ENCODE measurements at regions not wholly inside any gene's neighbourhood (a gene's known extent, or its start where the extent isn't known, plus 50 kb on each side); places are given as distances from the start of the nearest gene placed in this dataset.

- ATAC-seq (replicated peaks), result no peak
- Mint-ChIP-seq H3K4me3 (no peak overlapping the region), H3K9me3 (peaks cover 14 to 26% of the 10 kb centered on the region in 2 donors), H3K36me3 (ENCODE audit: insufficient read depth) (no peaks in the 10 kb centered on the region), H3K27ac (no peak overlapping the region), H3K27me3 (no peaks in the 10 kb centered on the region), H3K4me1 (ENCODE audit: low read depth in 2 of 2) (no peaks in the 10 kb centered on the region)
- DNase-seq, result no peak
Measured at GRCh38 chr13:63438951-63439350, 2023.3 kb upstream of the PCDH20 start.

- Mint-ChIP-seq H3K4me1 (ENCODE audit: low read depth in 2 of 2) (no peaks in the 10 kb centered on the region), H3K27ac (no peak overlapping the region), H3K27me3 (no peaks in the 10 kb centered on the region), H3K4me3 (no peak overlapping the region), H3K9me3 (peaks cover 10 to 18% of the 10 kb centered on the region in 2 donors), H3K36me3 (ENCODE audit: insufficient read depth) (no peaks in the 10 kb centered on the region)
- DNase-seq, result no peak
- ATAC-seq (replicated peaks), result no peak
Measured at GRCh38 chr13:63436325-63436668, 2020.6 kb upstream of the PCDH20 start.

- Mint-ChIP-seq H3K27me3 (no peaks in the 10 kb centered on the region), H3K4me1 (ENCODE audit: low read depth in 2 of 2) (no peaks in the 10 kb centered on the region), H3K9me3 (peaks cover 10 to 18% of the 10 kb centered on the region in 2 donors), H3K36me3 (ENCODE audit: insufficient read depth) (no peaks in the 10 kb centered on the region), H3K27ac (no peak overlapping the region), H3K4me3 (no peak overlapping the region)
- DNase-seq (no peak), ATAC-seq (replicated peaks) (no peak)
Measured at GRCh38 chr13:63435667-63436324, 2020.1 kb upstream of the PCDH20 start.

GRCh38 chr13:63433546-63434150 lies 2018.0 kb upstream of the PCDH20 start:
- no peak overlapping the region for H3K4me3 Mint-ChIP-seq
- peaks cover 3 to 7% of the 10 kb centered on the region in 2 donors for H3K9me3 Mint-ChIP-seq
- no peaks in the 10 kb centered on the region for H3K36me3 Mint-ChIP-seq (ENCODE audit: insufficient read depth)
- no peaks in the 10 kb centered on the region for H3K27me3 Mint-ChIP-seq
- H3K4me1 Mint-ChIP-seq (ENCODE audit: low read depth in 2 of 2), result no peaks in the 10 kb centered on the region
- H3K27ac Mint-ChIP-seq, result no peak overlapping the region
- ATAC-seq (replicated peaks) (no peak), DNase-seq (no peak)

GRCh38 chr13:63427170-63427569 lies 2011.5 kb upstream of the PCDH20 start:
- no peaks in the 10 kb centered on the region for H3K27me3 Mint-ChIP-seq
- peaks cover 5 to 13% of the 10 kb centered on the region in 2 donors for H3K9me3 Mint-ChIP-seq
- DNase-seq, result no peak
- no peak overlapping the region for H3K4me3 Mint-ChIP-seq
- H3K27ac Mint-ChIP-seq, result no peak overlapping the region
- H3K36me3 Mint-ChIP-seq (ENCODE audit: insufficient read depth), result peaks cover 3% of the 10 kb centered on the region
- H3K4me1 Mint-ChIP-seq (ENCODE audit: low read depth in 2 of 2), result no peaks in the 10 kb centered on the region
- no peak for ATAC-seq (replicated peaks)

- Mint-ChIP-seq H3K9me3 (peaks cover 5 to 13% of the 10 kb centered on the region in 2 donors), H3K36me3 (ENCODE audit: insufficient read depth) (peaks cover 3% of the 10 kb centered on the region)
Measured at GRCh38 chr13:63425131-63425530, 2009.5 kb upstream of the PCDH20 start.

GRCh38 chr13:63421123-63421522 lies 2005.5 kb upstream of the PCDH20 start:
- no peak overlapping the region for H3K27ac Mint-ChIP-seq
- H3K4me3 Mint-ChIP-seq, result no peak overlapping the region
- peaks cover 3% of the 10 kb centered on the region for H3K36me3 Mint-ChIP-seq (ENCODE audit: insufficient read depth)
- H3K4me1 Mint-ChIP-seq (ENCODE audit: low read depth in 2 of 2), result no peaks in the 10 kb centered on the region
- ATAC-seq (replicated peaks) (no peak), DNase-seq (no peak)
- H3K9me3 Mint-ChIP-seq, result peaks cover 2 to 6% of the 10 kb centered on the region in 2 donors
- no peaks in the 10 kb centered on the region for H3K27me3 Mint-ChIP-seq

More at GRCh38 chr13:63425131-63425530, 2009.5 kb upstream of the PCDH20 start:
- Mint-ChIP-seq H3K27me3 (no peaks in the 10 kb centered on the region), H3K4me3 (no peak overlapping the region), H3K27ac (no peak overlapping the region), H3K4me1 (ENCODE audit: low read depth in 2 of 2) (no peaks in the 10 kb centered on the region)
- no peak for ATAC-seq (replicated peaks)
- no peak for DNase-seq

- peaks cover 3% of the 10 kb centered on the region for H3K36me3 Mint-ChIP-seq (ENCODE audit: insufficient read depth)
- no peak for DNase-seq
- ATAC-seq (replicated peaks), result no peak
- H3K27ac Mint-ChIP-seq, result no peak overlapping the region
- H3K4me3 Mint-ChIP-seq, result no peak overlapping the region
- H3K9me3 Mint-ChIP-seq, result peaks cover 2 to 6% of the 10 kb centered on the region in 2 donors
- H3K27me3 Mint-ChIP-seq, result no peaks in the 10 kb centered on the region
- H3K4me1 Mint-ChIP-seq (ENCODE audit: low read depth in 2 of 2), result no peaks in the 10 kb centered on the region
Measured at GRCh38 chr13:63420685-63421084, 2005.0 kb upstream of the PCDH20 start.

- no peak for ATAC-seq (replicated peaks)
- H3K27ac Mint-ChIP-seq, result no peak overlapping the region
- H3K36me3 Mint-ChIP-seq (ENCODE audit: insufficient read depth), result no peaks in the 10 kb centered on the region
- no peak overlapping the region for H3K4me3 Mint-ChIP-seq
- no peak for DNase-seq
- peaks cover 0 to 4% of the 10 kb centered on the region in 2 donors for H3K9me3 Mint-ChIP-seq
- no peaks in the 10 kb centered on the region for H3K27me3 Mint-ChIP-seq
- H3K4me1 Mint-ChIP-seq (ENCODE audit: low read depth in 2 of 2), result no peaks in the 10 kb centered on the region
Measured at GRCh38 chr13:63414247-63414646, 1998.6 kb upstream of the PCDH20 start.

- peaks cover 0 to 6% of the 10 kb centered on the region in 2 donors for H3K9me3 Mint-ChIP-seq
- no peaks in the 10 kb centered on the region for H3K27me3 Mint-ChIP-seq
- no peak for ATAC-seq (replicated peaks)
- H3K4me1 Mint-ChIP-seq (ENCODE audit: low read depth in 2 of 2), result no peaks in the 10 kb centered on the region
- H3K27ac Mint-ChIP-seq, result no peak overlapping the region
- H3K36me3 Mint-ChIP-seq (ENCODE audit: insufficient read depth), result no peaks in the 10 kb centered on the region
- no peak for DNase-seq
- H3K4me3 Mint-ChIP-seq, result no peak overlapping the region
Measured at GRCh38 chr13:63409791-63410351, 1994.2 kb upstream of the PCDH20 start.

GRCh38 chr13:63408331-63409189 lies 1992.9 kb upstream of the PCDH20 start:
- no peaks in the 10 kb centered on the region for H3K36me3 Mint-ChIP-seq (ENCODE audit: insufficient read depth)
- ATAC-seq (replicated peaks) (no peak), DNase-seq (no peak)
- H3K4me1 Mint-ChIP-seq (ENCODE audit: low read depth in 2 of 2), result no peaks in the 10 kb centered on the region
- H3K27ac Mint-ChIP-seq, result no peak overlapping the region
- H3K4me3 Mint-ChIP-seq, result no peak overlapping the region
- no peaks in the 10 kb centered on the region for H3K27me3 Mint-ChIP-seq
- H3K9me3 Mint-ChIP-seq, result peaks cover under 1 to 7% of the 10 kb centered on the region in 2 donors

- H3K27ac Mint-ChIP-seq, result no peak overlapping the region
- H3K4me3 Mint-ChIP-seq, result no peak overlapping the region
- DNase-seq (no peak), ATAC-seq (replicated peaks) (no peak)
- no peaks in the 10 kb centered on the region for H3K27me3 Mint-ChIP-seq
- no peaks in the 10 kb centered on the region for H3K4me1 Mint-ChIP-seq (ENCODE audit: low read depth in 2 of 2)
- H3K9me3 Mint-ChIP-seq, result peaks cover 6 to 18% of the 10 kb centered on the region in 2 donors
- H3K36me3 Mint-ChIP-seq (ENCODE audit: insufficient read depth), result no peaks in the 10 kb centered on the region
Measured at GRCh38 chr13:63403733-63404132, 1988.1 kb upstream of the PCDH20 start.

- no peaks in the 10 kb centered on the region for H3K27me3 Mint-ChIP-seq
- no peak overlapping the region for H3K27ac Mint-ChIP-seq
- no peaks in the 10 kb centered on the region for H3K4me1 Mint-ChIP-seq (ENCODE audit: low read depth in 2 of 2)
- H3K4me3 Mint-ChIP-seq, result no peak overlapping the region
- ATAC-seq (replicated peaks) (no peak), DNase-seq (no peak)
- peaks cover 0 to 4% of the 10 kb centered on the region in 2 donors for H3K9me3 Mint-ChIP-seq
- no peaks in the 10 kb centered on the region for H3K36me3 Mint-ChIP-seq (ENCODE audit: insufficient read depth)
Measured at GRCh38 chr13:63396746-63397145, 1981.1 kb upstream of the PCDH20 start.
